ENCODE measurements at regions not wholly inside any gene's neighbourhood (a gene's known extent, or its start where the extent isn't known, plus 50 kb on each side); places are given as distances from the start of the nearest gene placed in this dataset.

DNA sequence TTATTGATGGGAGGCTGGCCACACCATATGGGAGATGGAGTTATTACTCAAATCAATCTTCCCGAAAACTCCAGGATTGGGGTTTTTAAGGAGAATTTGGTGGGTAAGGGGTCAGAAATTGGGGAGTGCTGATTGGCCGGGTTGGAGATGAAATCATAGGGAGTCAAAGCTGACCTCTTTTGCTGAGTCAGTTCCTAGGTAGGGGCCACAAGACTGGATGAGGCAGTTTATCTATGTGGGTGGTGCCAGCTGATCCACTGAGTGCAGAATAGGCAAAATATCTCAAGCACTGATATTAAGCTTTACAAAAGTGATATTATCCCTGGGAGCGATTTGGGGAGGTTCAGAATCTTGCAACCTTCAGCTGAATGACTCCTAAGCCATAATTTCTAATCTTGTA lies 75.7 kb upstream of the CLINT1 start:
- TF ChIP-seq, protein P1, sequence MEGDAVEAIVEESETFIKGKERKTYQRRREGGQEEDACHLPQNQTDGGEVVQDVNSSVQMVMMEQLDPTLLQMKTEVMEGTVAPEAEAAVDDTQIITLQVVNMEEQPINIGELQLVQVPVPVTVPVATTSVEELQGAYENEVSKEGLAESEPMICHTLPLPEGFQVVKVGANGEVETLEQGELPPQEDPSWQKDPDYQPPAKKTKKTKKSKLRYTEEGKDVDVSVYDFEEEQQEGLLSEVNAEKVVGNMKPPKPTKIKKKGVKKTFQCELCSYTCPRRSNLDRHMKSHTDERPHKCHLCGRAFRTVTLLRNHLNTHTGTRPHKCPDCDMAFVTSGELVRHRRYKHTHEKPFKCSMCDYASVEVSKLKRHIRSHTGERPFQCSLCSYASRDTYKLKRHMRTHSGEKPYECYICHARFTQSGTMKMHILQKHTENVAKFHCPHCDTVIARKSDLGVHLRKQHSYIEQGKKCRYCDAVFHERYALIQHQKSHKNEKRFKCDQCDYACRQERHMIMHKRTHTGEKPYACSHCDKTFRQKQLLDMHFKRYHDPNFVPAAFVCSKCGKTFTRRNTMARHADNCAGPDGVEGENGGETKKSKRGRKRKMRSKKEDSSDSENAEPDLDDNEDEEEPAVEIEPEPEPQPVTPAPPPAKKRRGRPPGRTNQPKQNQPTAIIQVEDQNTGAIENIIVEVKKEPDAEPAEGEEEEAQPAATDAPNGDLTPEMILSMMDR (IDR thresholded peaks at IDR 0.05): no peak
- Histone ChIP-seq H3K36me3 (no peaks in the 10 kb centered on the region), H3K27ac (no peak overlapping the region), H3K27me3 (no peaks in the 10 kb centered on the region), H3K4me3 (no peak overlapping the region), H3K4me1 (peaks cover 0 to 10% (median 0%) of the 10 kb centered on the region in 4 donors), H3K9me3 (no peaks in the 10 kb centered on the region)
- intact Hi-C loops (cut with DNase I): no loop called here
- ATAC-seq: no peak
- 74% methylated on average over 3 of the region's 3 CpGs for WGBS (ENCODE audit: insufficient coverage, low coverage, low lambda C conversion rate, missing lambda C conversion rate)
- no peak for DNase-seq

DNA sequence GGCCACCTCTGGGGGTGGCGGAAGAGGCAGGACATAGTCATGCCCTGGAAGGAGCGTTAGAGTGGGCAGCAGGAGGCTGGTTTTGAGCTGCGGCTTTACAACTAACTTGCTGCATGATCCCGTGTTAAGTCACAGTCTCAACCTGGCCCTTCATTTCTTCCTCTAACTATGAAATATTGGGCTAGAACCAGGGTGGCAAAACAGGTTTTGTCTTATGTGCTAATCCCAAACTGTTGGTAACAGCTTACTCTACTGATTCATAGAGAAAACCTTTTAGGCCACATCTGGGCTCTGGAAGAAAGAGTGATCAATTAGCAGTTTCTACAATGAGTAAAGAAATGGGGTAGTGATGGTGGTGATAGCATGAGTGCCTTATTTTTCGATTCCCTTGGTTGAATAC lies 74.1 kb upstream of the CLINT1 start:
- WGBS (ENCODE audit: insufficient coverage, low coverage, low lambda C conversion rate, missing lambda C conversion rate): 82% methylated on average over 2 of the region's 5 CpGs
- no peak for ATAC-seq
- Histone ChIP-seq H3K36me3 (no peaks in the 10 kb centered on the region), H3K27ac (no peak overlapping the region), H3K9me3 (no peaks in the 10 kb centered on the region), H3K27me3 (no peaks in the 10 kb centered on the region), H3K4me3 (no peak overlapping the region), H3K4me1 (peaks cover 0 to 10% (median 0%) of the 10 kb centered on the region in 4 donors)
- no peak for TF ChIP-seq POLR2A (IDR thresholded peaks at IDR 0.05)
- TF ChIP-seq, protein P1 (IDR thresholded peaks at IDR 0.05): no peak
- no peak for DNase-seq
- intact Hi-C loops (cut with DNase I): no loop called here

DNA sequence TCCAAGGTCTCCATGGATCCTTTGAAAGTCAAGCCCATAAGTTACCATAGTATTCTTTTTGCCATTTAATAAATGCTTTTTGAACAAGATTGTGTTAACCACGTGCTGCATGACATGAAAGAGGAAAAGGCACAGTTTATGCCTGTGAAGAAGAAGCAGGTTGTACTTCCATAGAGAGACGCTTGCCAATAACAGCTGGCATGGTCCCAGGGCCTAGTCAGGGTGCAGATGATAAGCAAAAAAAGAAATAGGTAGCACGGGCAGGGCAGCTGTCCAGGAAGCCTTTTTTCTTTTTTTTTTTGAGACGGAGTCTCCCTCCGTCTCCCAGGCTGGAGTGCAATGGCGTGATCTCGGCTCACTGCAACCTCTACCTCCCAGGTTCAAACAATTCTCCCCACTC lies 71.8 kb upstream of the CLINT1 start:
- Histone ChIP-seq H3K36me3 (no peaks in the 10 kb centered on the region), H3K4me3 (no peak overlapping the region), H3K4me1 (peaks cover 0 to 24% (median 3%) of the 10 kb centered on the region in 4 donors), H3K27me3 (no peaks in the 10 kb centered on the region), H3K27ac (no peak overlapping the region), H3K9me3 (no peaks in the 10 kb centered on the region)
- TF ChIP-seq POLR2A (IDR thresholded peaks at IDR 0.05): no peak
- TF ChIP-seq, protein P1 (IDR thresholded peaks at IDR 0.05): no peak
- intact Hi-C loops (cut with DNase I): no loop called here
- peak; percentile 66 to 87 (median 71) for DNase-seq
- 28% methylated on average over 7 of the region's 7 CpGs for WGBS (ENCODE audit: insufficient coverage, low coverage, low lambda C conversion rate, missing lambda C conversion rate)
- ATAC-seq: peak; percentile 64 to 70 (median 66)

DNA sequence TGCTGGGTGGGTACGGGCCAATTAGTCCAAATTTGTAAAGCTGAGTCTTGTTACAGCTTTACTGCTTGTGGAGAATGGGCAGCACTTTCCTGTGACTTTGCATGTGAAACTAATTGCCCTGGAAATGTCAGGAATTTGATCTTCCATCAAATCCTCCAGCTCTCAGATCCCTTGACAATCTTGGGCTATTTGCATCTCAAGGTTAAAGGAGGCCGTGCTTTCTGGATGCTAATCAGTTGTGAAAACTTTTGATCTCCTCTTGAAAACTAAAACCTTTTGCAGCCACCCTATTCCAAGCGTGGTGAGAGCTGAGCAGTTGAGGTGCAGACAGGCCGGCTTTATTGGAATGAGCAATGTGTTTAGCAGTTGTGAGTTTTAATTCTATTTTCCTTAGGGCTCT lies 68.0 kb upstream of the CLINT1 start:
- H3K27ac ChIP-seq: peak overlapping the region in 1 of 3 donors; percentile 67
- H3K4me1 ChIP-seq: peaks cover 0 to 26% (median 3%) of the 10 kb centered on the region in 4 donors
- no peaks in the 10 kb centered on the region for H3K27me3 ChIP-seq
- 67% methylated on average over 2 of the region's 4 CpGs for WGBS (ENCODE audit: insufficient coverage, low coverage, low lambda C conversion rate, missing lambda C conversion rate)
- no peak overlapping the region for H3K4me3 ChIP-seq
- intact Hi-C loops (cut with DNase I): no loop called here
- H3K9me3 ChIP-seq: no peaks in the 10 kb centered on the region
- ATAC-seq (no peak), DNase-seq (no peak)
- no peak for TF ChIP-seq POLR2A (IDR thresholded peaks at IDR 0.05)
- TF ChIP-seq, protein P1 (IDR thresholded peaks at IDR 0.05): no peak
- no peaks in the 10 kb centered on the region for H3K36me3 ChIP-seq
